ENCODE measurements at regions not wholly inside any gene's neighbourhood (a gene's known extent, or its start where the extent isn't known, plus 50 kb on each side); places are given as distances from the start of the nearest gene placed in this dataset.

DNA sequence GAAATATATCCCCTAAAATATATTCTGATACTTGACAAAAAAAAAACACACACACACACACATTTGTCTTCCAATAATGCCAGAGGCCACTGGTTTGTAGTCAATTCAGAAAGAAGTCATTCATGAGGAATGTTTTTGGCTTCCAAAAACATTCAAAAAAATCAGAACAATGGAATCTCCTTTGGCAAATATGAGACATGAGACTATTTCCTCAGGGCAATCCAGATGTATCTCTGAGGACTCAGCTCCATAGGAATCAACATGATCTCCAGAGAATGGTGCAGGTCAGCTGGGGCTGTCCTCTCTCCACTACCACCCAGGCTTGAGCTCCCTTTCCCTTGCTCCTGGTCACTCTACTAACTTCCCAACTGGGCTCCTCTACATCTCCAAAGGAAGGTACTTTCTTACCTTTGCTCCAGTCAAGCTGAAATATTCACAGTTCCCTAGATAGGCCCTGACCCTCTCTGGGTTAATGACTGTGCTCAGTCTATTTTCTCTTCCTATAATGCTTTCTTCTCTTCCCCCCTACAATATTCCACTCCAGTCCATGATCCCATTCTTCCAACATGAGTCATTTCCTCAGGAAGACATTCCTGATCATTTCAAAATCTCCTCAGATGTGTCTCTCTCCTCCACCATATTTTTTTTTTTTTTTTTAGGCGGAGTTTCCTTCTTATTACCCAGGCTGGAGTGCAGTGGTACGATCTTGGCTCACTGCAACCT lies 145.3 kb downstream of the C1D start:
- DNase-seq (ENCODE audit: low spot score), result no peak

DNA sequence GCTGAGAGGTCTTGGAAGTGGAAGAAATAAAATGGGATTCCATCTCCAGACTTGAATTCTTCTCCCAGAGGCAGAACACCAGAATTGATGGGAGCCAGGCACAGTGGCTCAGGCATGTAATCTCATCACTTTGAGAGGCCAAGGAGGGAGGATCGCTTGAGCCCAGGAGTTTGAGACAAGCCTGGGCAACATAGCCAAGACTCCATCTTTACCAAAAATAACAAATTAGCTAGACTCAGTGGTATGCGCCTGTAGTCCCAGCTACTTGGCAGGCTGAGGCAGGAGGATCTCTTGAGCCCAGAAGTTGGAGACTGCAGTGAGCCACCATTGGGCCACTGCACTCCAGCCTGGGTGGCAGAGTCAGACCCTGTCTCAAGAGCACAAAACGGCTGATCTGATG lies 144.3 kb downstream of the C1D start:
- no peak for DNase-seq (ENCODE audit: low spot score)

DNA sequence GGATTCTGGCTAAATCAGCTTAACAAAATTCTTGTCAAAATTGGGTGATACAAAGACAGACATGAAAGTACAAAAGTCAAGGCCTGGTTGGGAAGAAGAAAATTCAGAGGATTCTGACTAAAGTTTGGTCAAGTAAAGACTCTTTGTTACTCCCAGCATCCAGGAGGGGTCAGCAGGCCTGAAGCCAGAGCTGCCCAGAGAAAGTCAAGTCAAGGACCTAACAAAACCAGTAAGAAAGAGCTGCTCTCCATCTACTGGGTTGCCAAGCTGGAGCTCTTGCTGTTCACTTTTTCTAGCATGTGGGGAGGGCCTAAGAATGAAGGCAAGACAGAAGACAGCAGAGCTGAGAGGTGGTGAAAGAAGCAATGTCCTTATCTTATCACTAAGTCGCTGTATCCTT lies 143.3 kb downstream of the C1D start:
- no peak for DNase-seq (ENCODE audit: low spot score)

DNA sequence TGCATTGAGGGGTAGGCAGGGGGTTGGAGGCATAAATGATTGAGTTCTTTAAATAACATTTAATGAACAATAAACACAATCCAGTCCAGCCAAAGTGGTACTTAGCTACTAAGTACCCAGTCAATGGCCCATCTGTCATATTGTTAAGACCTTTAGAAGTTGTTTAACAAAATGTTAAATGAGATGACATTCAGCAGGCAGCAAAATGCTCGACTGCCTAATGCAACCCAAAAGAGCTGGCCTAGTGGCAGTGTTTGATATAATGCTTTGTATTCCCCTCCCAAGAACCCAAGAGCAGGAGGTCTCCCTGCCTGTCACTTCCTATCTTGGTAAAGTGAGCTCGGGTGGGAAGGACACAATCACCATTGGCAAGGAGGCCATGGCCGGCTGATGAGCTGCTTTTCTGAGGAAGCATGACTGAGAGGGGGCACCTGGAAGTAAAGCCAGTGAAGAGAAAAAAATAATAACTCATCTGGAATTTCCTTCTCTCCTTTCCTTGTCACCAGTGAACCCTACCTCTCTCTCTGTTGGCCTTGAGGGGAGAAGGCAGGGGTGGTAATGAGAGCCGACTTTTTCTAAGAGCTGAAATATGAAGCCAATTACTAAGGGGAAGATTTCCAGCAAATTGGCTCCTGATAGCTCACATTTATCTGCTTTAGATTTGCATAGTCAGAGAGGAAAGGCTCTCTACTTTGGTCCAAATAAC lies 140.6 kb downstream of the C1D start:
- no peak for DNase-seq (ENCODE audit: low spot score)

DNA sequence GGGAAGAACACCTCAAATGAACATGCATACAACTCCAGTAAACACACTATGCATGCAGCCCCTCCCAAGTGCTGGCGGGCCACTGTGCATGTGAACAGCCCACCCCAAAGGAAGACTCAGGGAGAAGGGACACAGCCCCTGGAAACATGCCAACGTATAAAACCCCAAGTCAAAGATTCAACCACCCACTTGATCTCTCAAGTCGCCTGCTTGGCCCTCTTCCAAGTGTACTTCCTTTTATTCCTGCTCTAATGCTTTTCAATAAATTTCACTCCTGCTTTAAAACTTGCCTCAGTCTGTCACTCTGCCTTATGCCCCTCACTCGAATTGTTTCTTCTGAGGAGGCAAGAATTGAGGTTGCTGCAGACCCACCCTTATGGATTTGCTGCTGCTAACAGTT lies 139.1 kb downstream of the C1D start:
- no peak for DNase-seq (ENCODE audit: low spot score)

DNA sequence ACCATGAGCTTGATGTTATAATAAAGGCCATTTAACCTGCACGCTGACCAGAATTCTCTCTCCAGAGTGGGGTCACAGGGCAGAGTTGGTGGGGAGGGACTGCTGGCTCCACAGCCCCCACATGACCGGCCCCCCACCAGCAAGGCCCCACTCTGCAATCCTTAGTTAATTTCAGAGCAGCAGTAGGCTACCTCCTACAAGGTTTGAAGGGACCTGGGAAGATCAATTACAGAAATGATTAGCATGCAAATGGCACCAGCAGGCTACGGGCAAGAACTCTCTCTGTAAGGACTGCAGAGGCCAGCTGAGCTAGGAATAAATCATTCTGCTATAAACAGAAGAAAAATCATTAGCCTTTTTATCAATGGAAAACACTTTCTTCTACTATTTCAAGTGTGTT lies 135.3 kb downstream of the C1D start:
- peak; percentile 41 for DNase-seq (ENCODE audit: low spot score)

DNA sequence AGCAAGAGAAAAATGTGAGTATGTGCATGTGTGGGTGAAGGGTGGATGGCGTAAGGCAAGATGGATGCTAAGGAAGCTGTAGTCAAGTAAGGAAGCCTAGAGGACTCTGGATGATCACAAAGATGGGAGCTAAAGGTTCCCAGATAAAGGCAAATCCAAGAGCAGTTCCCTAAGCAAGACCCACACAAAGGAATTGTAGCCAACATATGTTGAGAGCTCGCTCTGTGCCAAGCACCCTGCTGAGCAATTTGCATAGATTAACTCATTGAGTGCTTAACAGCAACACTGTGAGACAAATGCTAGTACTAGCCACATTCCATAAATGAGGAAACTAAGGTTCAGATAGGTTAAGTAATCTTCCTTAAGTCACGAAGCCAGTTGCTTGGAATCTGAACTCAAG lies 132.6 kb downstream of the C1D start:
- DNase-seq (ENCODE audit: low spot score), result peak; percentile 73

DNA sequence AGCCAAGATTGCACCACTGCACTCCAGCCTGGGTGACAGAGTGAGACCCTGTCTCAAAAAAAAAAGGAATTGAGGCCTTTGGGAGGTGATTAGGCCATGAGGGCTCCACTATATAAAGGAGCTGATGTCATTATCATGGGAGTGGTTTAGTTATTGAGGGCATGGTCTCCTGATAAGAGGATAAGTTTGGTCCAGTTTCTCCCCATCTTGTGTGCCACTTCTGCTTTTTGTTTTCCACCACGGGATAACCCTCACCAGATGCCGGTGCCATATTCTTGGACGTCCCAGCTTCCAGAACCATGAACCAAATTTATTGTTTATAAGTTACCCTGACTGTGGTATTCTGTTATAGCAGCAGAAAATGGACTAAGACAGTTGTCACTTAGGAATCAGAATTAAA lies 125.8 kb downstream of the C1D start:
- DNase-seq (ENCODE audit: low spot score), result no peak

DNA sequence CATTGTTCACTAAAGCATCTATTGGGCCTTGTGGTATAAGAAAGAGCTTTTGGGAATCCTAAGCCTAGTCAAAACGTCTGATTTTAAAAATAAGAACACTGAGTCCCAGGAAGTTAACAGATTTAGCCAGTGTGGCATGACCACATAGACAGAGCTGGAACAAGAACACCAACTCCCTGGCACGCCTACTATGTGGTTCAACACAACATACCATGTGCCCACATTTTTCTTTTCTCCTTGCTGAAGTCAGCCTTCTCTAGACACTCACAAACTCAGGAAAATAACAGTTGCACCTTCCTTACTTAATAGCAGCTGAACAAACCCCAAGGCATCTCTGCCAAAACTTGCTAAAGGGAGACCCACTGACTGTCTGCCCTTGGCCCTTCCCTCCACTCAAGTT lies 124.8 kb downstream of the C1D start:
- no peak for DNase-seq (ENCODE audit: low spot score)

DNA sequence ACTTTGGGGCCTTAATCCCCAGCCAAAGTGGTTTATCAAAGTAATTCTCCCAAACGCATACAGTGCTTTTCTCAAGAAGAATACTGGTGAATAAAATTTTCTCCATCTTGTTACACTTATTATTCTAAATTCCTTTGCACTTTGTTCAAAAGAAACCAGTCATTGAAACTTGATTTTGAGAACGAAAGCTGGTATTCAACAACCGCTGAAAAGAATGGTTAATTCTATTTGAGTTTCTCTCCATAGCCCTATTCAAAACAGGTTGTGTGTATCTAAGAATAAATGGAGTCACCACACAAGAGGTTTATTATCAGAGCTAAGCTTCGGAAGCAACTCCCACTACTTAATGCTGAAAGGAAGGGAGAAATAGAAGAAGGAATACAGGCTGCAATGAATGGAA lies 117.7 kb downstream of the C1D start:
- no peak for DNase-seq (ENCODE audit: low spot score)

DNA sequence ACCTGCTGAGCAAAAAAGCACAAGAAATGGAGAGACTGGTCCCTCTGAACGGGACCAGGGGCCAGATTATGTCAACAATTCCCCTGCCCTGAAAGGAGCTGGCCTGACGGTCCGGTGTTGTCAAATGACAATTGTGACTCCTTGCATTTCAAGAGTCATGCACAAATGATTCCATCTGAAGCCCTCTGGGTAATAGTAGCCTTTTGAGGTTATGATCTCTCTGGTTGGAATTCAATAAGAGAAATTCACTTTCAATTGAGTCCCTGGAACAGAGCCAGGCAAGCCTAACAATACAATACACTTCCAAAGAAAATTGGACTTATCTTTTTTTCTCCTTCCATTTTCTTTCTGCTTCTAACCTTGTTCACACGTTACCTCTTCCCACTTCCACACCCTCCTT lies 116.9 kb downstream of the C1D start:
- no peak for DNase-seq (ENCODE audit: low spot score)

DNA sequence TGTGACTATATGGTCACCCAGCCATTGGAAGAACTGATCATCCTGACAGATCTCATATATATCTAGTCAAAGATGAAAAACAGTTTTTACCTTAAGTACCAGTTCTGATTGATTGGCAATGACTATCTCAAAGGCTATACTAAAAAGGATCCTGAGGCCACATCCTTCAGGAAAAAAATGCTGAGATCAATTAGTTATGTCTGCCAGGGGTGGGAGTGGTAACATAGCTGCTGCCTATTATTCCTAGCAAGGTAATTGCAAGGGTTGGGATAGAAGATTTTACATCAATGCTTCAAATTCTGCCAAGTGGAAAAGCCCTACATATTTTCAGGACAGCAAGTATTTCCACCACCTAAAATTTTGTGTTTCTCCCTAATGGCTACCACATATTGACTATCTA lies 114.7 kb downstream of the C1D start:
- no peak for DNase-seq (ENCODE audit: low spot score)

DNA sequence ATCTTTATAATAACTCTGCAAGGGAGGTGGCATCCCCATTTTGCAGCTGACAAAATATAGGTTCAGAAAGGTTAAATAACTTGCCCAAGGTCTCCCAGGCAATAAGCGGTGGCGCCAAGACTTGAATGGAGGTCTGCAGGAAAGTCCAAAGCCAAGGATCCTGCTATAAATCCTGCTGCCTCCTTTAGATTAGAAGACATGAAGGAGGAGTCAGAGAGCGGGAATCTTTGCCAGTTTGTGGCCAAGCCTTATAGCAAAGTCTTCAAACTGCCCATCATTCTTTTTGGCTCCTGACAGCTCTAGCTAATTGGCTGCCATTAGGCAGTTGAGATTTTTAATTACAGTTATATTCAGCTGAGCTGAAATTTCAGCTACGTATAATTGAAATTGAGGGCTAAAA lies 114.3 kb downstream of the C1D start:
- DNase-seq (ENCODE audit: low spot score), result no peak

DNA sequence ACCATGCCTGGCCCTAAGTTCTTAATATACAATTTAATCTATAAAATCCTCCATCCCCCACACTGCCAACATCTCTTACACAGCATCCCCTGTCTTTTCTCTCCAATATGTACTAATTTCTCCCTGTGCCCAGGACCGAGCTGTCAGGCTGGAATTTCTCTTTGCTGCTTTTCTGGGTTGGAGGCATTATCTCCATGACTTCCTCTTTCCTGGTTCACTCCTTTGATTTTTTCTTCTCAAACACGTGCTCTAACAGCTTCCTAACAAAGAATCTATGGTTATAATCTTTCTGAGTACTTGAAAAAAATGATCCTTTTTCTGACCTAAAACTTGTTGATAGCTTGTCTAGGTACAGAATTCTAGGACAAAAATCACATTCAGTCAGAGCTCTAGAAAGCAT lies 112.8 kb downstream of the C1D start:
- no peak for DNase-seq (ENCODE audit: low spot score)

DNA sequence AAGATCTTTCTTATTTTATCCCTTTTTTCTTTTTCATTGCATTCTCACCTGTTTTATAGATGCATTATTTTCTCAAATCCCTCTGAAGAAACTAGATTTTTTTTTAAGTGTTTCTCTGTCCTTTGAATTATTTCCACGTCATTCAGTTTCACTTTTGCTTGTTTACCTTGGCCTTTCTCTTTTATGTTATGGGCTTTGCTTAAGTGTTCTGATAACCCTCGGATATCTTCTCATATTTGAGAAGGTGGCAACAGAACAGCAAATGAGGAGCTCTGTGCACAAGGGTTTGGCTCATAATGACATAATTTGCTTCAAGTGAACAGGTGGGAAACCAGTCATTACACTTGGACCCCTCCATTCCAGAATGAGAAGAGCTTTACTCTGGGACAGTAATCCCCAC lies 111.9 kb downstream of the C1D start:
- no peak for DNase-seq (ENCODE audit: low spot score)

DNA sequence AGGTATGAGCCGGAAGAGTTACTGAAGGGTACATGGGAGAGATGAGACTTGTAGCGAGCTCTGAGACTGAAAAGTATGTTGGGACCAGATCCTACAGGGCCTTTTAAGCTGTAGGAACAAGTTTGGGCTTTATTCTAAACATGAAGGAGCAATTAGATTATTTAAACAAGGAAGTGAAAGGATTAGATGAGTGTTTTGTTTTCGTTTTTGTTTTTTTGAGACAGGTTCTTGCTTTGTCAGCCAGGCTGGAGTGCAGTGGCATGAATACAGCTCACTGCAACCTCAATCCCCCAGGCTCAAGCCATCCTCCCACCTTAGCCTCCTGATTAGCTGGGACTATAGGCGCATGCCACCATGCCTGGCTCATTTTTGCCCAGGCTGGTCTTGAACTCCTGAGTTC lies 110.7 kb downstream of the C1D start:
- DNase-seq (ENCODE audit: low spot score), result no peak

DNA sequence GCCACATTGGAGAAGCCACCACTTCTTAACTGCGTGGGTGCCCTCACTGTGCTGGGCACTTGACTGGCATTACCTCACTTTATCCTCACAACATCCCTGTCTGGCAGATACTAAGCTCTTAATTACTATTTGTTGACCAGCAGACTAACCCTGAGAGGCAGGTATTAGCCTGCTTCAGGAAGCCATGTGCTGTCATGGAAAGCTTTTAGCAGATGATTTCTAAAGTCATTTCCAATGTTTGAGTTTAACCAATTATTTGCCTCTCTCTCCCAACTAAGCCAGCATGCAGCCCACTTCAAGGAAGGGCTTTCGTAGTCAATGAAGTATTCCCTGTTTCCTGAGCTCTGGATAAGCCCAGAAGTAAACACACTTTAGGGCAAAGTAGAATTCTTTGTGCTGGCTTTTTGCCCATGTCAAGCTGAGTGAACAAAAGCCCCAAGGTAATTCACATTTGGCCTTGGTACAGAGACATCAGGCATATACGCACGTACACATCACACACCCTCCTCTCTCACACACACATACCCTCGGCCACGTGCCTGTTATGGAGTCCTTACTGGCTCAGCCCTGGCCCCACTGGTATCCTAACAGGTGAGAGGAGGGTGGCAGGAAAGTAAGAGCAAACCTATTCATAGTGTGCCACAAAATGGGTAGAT lies 108.6 kb downstream of the C1D start:
- no peak for DNase-seq (ENCODE audit: low spot score)

DNA sequence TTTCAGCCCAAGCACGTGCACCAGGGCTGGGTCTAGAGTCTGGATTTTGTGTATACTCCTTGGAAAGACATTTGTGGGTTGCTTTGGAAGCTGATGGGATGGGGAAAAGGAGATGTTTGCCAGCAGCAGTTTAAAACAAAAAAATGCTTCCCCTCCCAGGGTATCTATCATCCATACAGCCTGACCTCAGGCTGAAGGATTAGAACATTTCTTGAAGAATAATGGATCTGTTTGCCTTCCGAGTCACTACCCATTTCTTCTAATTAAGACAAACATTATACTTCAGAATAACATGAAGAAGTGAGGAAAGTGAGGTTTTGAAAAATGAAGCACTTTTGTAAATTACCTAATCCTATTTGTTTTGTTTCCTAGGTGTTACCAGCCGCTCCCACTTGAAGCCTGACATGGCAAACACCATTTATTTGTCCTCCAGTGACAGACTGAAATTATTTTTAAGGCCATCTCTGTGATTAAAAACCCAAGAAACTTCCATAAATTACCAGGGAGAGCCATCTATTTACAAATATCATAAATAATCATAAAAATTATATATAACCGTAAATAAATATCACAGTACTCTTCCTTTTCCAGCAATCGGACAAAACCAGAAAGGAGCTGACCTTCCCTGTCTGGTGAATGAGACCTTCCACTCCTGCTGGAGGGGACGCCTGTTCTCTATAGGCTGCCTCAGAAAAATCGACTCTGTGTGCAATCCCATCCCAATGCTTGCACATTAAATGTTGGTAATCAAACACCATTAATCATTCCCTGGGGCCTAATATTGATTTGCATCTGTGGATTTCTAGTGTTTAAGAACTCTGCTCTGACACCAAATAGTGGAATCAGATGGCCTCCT lies 106.8 kb downstream of the C1D start:
- no peak for DNase-seq (ENCODE audit: low spot score)

DNA sequence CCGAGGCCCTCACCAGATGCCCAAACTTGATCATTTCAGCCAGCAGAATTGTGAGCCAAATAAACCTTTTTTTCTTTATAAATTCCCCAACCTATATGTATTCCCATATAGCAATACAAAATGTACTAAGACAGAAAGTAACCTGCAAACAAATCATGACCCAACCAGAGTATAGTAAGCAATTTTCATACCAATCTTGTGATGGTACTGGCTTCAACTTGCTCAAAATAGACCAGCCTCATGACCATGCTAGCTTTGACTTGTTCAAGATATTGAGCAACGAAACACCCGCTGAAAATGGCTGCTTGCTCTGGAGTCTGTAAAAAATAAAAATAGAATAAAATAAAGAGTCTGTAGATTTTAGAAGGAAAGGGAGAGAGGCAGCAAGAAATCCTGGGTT lies 97.6 kb downstream of the C1D start:
- no peak for DNase-seq (ENCODE audit: low spot score)

DNA sequence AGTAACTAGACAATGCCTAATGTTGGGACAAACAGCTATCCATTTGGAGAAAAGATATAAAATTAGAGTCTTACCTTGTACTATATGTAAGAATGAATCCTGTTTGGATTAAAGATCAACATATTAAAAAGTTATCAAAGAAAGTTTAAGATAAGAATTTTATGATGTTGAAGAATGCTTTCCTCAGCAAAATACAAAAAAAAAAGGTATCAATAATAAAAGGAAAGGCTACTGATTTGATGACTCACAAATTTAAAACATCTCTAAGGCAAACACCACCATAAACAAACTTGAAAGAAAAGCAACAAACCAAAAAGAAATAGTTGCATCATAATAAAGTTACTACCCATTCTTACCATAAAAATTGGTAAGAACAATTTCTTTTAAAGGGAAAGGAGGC lies 92.7 kb downstream of the C1D start:
- DNase-seq (ENCODE audit: low spot score), result no peak

DNA sequence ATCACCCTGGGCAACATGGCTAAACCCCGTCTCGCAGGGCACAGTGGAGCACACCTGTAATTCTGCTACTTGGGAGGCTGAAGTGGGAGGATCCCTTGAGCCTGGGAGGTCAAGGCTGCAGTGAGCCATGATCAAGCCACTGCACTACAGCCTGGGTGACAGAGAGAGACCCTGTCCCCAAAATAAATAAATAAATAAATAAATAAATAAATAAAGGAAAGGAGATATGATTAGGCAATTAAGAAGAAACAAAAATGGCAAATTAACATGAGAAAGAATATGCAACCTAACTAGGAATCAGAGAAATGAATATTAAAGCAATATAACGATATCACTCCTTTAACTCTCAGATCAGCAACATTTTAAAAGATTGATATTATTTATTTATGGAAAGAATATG lies 92.3 kb downstream of the C1D start:
- DNase-seq (ENCODE audit: low spot score), result no peak

DNA sequence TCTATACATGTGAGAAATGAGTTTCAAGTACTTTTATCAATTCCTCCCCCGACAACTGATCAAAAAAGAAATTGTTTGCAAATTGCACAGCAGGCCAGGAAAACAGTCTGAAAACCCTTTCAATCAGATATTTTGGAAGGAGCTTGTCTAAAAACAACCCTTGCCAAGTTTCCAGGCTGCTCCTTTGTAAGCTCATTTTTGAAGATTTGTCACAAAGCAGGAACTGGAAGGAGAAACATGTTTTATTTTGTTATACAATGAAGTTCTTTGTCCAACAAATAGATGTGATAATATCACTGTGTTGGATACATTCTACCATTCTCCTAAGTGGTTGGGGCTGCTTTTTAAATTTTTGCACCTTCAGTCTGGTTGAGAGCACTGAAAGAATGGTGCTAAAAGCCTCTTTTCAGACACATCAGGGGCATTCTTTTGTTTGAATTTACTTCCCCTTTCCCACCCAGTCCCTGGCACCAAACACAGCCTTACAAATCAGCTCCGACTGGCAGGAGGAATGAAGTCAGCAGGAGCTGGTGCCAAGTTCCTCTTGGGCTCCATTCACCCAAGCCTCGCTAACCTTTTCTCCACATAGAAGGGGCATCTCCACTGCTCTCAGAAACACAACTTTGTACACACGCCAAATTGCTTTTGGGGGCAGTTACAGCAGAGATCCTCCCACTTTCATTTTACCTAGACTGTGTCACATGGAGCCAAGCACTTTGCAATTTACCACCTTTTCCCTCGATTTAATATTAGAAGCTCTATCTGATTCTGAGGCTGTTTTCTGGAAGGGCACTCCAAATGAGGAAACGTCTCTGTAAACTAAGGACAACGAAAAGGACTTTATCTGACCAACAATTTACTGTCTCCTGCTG lies 88.0 kb downstream of the C1D start:
- DNase-seq (ENCODE audit: low spot score), result peak; percentile 23

Measured in iPS-NIHi11 (cell line).